ENCODE measurements at regions not wholly inside any gene's neighbourhood (a gene's known extent, or its start where the extent isn't known, plus 50 kb on each side); places are given as distances from the start of the nearest gene placed in this dataset.

DNA sequence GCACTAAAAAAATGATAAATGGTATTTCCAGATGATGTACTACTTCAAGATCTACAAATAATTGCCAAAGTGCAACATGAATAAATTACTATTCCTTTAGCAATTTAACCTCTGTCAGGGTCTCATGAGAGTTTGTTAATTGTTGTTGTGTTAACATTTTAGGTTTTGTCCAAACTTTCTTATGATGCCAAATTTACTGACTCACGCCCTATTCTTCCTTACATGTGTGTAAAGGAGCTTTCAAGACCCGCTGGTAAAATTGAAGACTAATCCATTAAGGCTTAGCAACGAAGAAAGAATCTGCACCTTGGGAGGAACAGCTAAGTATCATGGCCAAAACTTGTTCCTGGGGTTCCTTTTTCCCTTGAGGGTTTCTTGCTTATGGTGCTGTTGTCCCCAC, 252.7 kb upstream of the JADE1 start:
- no peaks in the 10 kb centered on the region for H3F3A ChIP-seq (ENCODE audit: low read depth)
- H3K27me3 ChIP-seq (ENCODE audit: insufficient read depth, low read length, poor library complexity, severe bottlenecking) = no peaks in the 10 kb centered on the region
- H3K79me2 ChIP-seq (ENCODE audit: insufficient read depth, low read length) = no peaks in the 10 kb centered on the region
- no peaks in the 10 kb centered on the region for H4K20me1 ChIP-seq (ENCODE audit: insufficient read depth, low read length, poor library complexity, severe bottlenecking)
- no peak overlapping the region for H3K4me3 ChIP-seq (ENCODE audit: low read length, poor library complexity, severe bottlenecking)
- no peak overlapping the region for H3K4me2 ChIP-seq (ENCODE audit: low read depth, low read length, poor library complexity, severe bottlenecking)
- no peak for TF ChIP-seq CTCF (conservative IDR thresholded peaks at IDR 0.05; ENCODE audit: low read length)
- no peak for TF ChIP-seq EZH2phosphoT487 (IDR thresholded peaks at IDR 0.05; ENCODE audit: borderline replicate concordance)
- peaks cover 13% of the 10 kb centered on the region for H3K4me1 ChIP-seq (ENCODE audit: insufficient read depth, low read length, poor library complexity, severe bottlenecking)
- H3K9ac ChIP-seq (ENCODE audit: low read depth, low read length, poor library complexity, severe bottlenecking) = no peak overlapping the region
- H3K9me3 ChIP-seq (ENCODE audit: insufficient read depth, low read depth, low read length) = no peaks in the 10 kb centered on the region
- no peaks in the 10 kb centered on the region for H3K9me2 ChIP-seq (replicated peaks; ENCODE audit: low read depth, low read length)
- H3K36me3 ChIP-seq (ENCODE audit: insufficient read depth, low read length) = no peaks in the 10 kb centered on the region
- no peak overlapping the region for H2AFZ ChIP-seq (ENCODE audit: low read length)

GRCh38 chr4:128553686-128554515, 255.6 kb upstream of the JADE1 start:
- Histone ChIP-seq H3K27me3 (ENCODE audit: insufficient read depth, low read length, poor library complexity, severe bottlenecking) (no peaks in the 10 kb centered on the region), H3K4me3 (ENCODE audit: low read length, poor library complexity, severe bottlenecking) (peak overlapping the region; percentile 73), H3K4me2 (ENCODE audit: low read depth, low read length, poor library complexity, severe bottlenecking) (peak overlapping the region; percentile 78), H3K4me1 (ENCODE audit: insufficient read depth, low read length, poor library complexity, severe bottlenecking) (peaks cover 13% of the 10 kb centered on the region), H4K20me1 (ENCODE audit: insufficient read depth, low read length, poor library complexity, severe bottlenecking) (no peaks in the 10 kb centered on the region), H3K36me3 (ENCODE audit: insufficient read depth, low read length) (no peaks in the 10 kb centered on the region), H3K9ac (ENCODE audit: low read depth, low read length, poor library complexity, severe bottlenecking) (peak overlapping the region; percentile 59), H3F3A (ENCODE audit: low read depth) (no peaks in the 10 kb centered on the region), H3K9me3 (ENCODE audit: insufficient read depth, low read depth, low read length) (no peaks in the 10 kb centered on the region), H2AFZ (ENCODE audit: low read length) (peak overlapping the region; percentile 98), H3K79me2 (ENCODE audit: insufficient read depth, low read length) (no peaks in the 10 kb centered on the region), H3K9me2 (replicated peaks; ENCODE audit: low read depth, low read length) (no peaks in the 10 kb centered on the region)
- TF ChIP-seq EZH2phosphoT487 (IDR thresholded peaks at IDR 0.05; ENCODE audit: borderline replicate concordance) (no peak), CTCF (conservative IDR thresholded peaks at IDR 0.05; ENCODE audit: low read length) (no peak)

GRCh38 chr4:128552586-128552907, 257.0 kb upstream of the JADE1 start:
- TF ChIP-seq EZH2phosphoT487 (IDR thresholded peaks at IDR 0.05; ENCODE audit: borderline replicate concordance) (no peak), CTCF (conservative IDR thresholded peaks at IDR 0.05; ENCODE audit: low read length) (no peak)
- Histone ChIP-seq H2AFZ (ENCODE audit: low read length) (peak overlapping the region; percentile 98; the same call in 1 of the 2 replicates), H3K4me1 (ENCODE audit: insufficient read depth, low read length, poor library complexity, severe bottlenecking) (peaks cover 13% of the 10 kb centered on the region), H3F3A (ENCODE audit: low read depth) (no peaks in the 10 kb centered on the region), H4K20me1 (ENCODE audit: insufficient read depth, low read length, poor library complexity, severe bottlenecking) (no peaks in the 10 kb centered on the region), H3K27me3 (ENCODE audit: insufficient read depth, low read length, poor library complexity, severe bottlenecking) (no peaks in the 10 kb centered on the region), H3K9ac (ENCODE audit: low read depth, low read length, poor library complexity, severe bottlenecking) (no peak overlapping the region), H3K4me3 (ENCODE audit: low read length, poor library complexity, severe bottlenecking) (peak overlapping the region; percentile 73), H3K4me2 (ENCODE audit: low read depth, low read length, poor library complexity, severe bottlenecking) (peak overlapping the region; percentile 78), H3K79me2 (ENCODE audit: insufficient read depth, low read length) (no peaks in the 10 kb centered on the region), H3K9me2 (replicated peaks; ENCODE audit: low read depth, low read length) (no peaks in the 10 kb centered on the region), H3K36me3 (ENCODE audit: insufficient read depth, low read length) (no peaks in the 10 kb centered on the region), H3K9me3 (ENCODE audit: insufficient read depth, low read depth, low read length) (no peaks in the 10 kb centered on the region)
